ENCODE measurements at regions not wholly inside any gene's neighbourhood (a gene's known extent, or its start where the extent isn't known, plus 50 kb on each side); places are given as distances from the start of the nearest gene placed in this dataset.

DNA sequence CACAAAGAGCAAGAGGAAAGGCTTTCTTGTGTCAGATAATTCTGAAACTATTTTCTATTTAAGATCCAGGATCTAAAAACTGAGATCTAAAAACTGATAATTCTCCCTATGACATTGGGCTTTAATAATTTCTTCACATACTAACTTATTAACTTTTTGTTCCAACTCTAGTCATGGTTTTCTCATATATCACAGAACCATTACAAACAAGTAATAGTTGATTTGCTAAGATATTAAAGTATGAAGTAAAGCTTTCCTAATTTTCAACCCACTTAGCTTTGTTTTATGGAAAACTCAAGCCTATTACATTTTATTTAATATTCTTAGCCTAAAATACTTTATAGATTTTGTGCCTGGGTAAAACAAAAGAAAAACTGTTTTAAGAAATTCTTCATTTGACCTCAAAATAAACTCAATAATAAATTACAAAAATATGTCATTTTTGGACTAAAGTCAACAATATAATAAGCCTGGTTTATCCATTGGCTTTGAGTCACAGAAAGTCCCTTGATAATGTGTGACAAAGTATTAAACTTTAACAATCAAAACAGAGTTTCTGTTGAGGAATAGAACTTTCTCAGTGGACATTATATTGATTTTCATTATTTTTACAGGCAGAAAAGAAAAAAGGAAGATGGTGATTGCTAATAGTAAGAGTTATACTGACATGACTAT is 1142.9 kb upstream of the SORCS1 start:
- H2BK120ac ChIP-seq (replicated peaks; ENCODE audit: low read depth, low read length) = no peak overlapping the region
- H3K4me2 ChIP-seq (ENCODE audit: insufficient read depth in 1 of 2, low read depth in 2 of 2, low read length in 2 of 2) = no peak overlapping the region
- H4K8ac ChIP-seq (ENCODE audit: extremely low read depth, insufficient read depth, low read length) = no peak overlapping the region
- H3K36me3 ChIP-seq (ENCODE audit: control insufficient read depth in 2 of 4, insufficient read depth in 4 of 4, low read length in 3 of 4) = no peaks in the 10 kb centered on the region
- H4K91ac ChIP-seq (replicated peaks; ENCODE audit: insufficient read length, low read length) = no peak overlapping the region
- no peak overlapping the region for H2BK20ac ChIP-seq (ENCODE audit: low read length)
- H4K20me1 ChIP-seq (replicated peaks in 1 of 2; ENCODE audit: control insufficient read depth in 1 of 2, insufficient read depth in 2 of 2, low read length in 2 of 2) = no peaks in the 10 kb centered on the region
- H3K9me3 ChIP-seq (ENCODE audit: insufficient read depth in 2 of 2, low read depth in 1 of 2, low read length in 1 of 2) = no peaks in the 10 kb centered on the region
- no peak overlapping the region for H3K14ac ChIP-seq (ENCODE audit: insufficient read length)
- CTCF ChIA-PET (ENCODE audit: partially characterized antibody) = no interaction called here
- no peak overlapping the region for H3K56ac ChIP-seq (replicated peaks; ENCODE audit: insufficient read length, low read depth, low read length)
- no peaks in the 10 kb centered on the region; the same call in 1 of the 2 replicates for H3K23me2 ChIP-seq (ENCODE audit: low read depth, low read length)
- no peak overlapping the region for H3K4me3 ChIP-seq (ENCODE audit: extremely low read depth in 1 of 4, insufficient read depth in 2 of 4, low read depth in 3 of 4, low read length in 4 of 4)
- no peak overlapping the region for H2BK5ac ChIP-seq (ENCODE audit: low read depth, low read length)
- H4K5ac ChIP-seq (ENCODE audit: insufficient read length, low read depth, low read length) = no peak overlapping the region
- no peaks in the 10 kb centered on the region for H3K79me2 ChIP-seq (ENCODE audit: control insufficient read depth in 1 of 2, insufficient read depth in 2 of 2, low read length in 2 of 2)
- H3K4me1 ChIP-seq (replicated peaks in 1 of 4; ENCODE audit: control insufficient read depth in 3 of 4, insufficient read depth in 4 of 4, low read length in 3 of 4) = no peaks in the 10 kb centered on the region
- H3K27ac ChIP-seq (ENCODE audit: low read depth, low read length) = no peak overlapping the region
- H2BK12ac ChIP-seq (ENCODE audit: low read depth, low read length) = no peak overlapping the region
- no peak overlapping the region for H3K4ac ChIP-seq (replicated peaks; ENCODE audit: insufficient read length, low read depth, low read length)
- no peak overlapping the region for H2AK5ac ChIP-seq (ENCODE audit: low read depth, low read length)
- H2AFZ ChIP-seq (ENCODE audit: low read length) = no peak overlapping the region
- POLR2A ChIA-PET (ENCODE audit: partially characterized antibody) = no interaction called here
- H3K18ac ChIP-seq (ENCODE audit: extremely low read depth, low read length) = no peak overlapping the region
- no peaks in the 10 kb centered on the region for H3K27me3 ChIP-seq (replicated peaks in 1 of 4; ENCODE audit: control insufficient read depth in 3 of 4, extremely low read depth in 1 of 4, insufficient read depth in 3 of 4, low read length in 3 of 4)
- FAIRE-seq = no peak
- no peak overlapping the region for H3K9ac ChIP-seq (replicated peaks in 1 of 4; ENCODE audit: extremely low read depth in 1 of 4, low read depth in 3 of 4, low read length in 3 of 4)
- no peak for DNase-seq (ENCODE audit: low read depth in 1 of 2, low spot score in 2 of 2)
- H2BK15ac ChIP-seq (ENCODE audit: low read length) = no peak overlapping the region
- no peak overlapping the region for H3K23ac ChIP-seq (ENCODE audit: insufficient read length)
- H3K79me1 ChIP-seq (ENCODE audit: low read depth, low read length) = no peaks in the 10 kb centered on the region
- TF ChIP-seq PHF8 (conservative IDR thresholded peaks at IDR 0.05; ENCODE audit: low read depth, low read length) (no peak), BCL11A (IDR thresholded peaks at IDR 0.05; ENCODE audit: low read depth in 2 of 2, low read length in 2 of 2) (no peak), CHD2 (IDR thresholded peaks at IDR 0.05; ENCODE audit: low read length) (no peak), TCF12 (IDR thresholded peaks at IDR 0.05; ENCODE audit: low read depth, low read length) (no peak), SIRT6 (IDR thresholded peaks at IDR 0.05; ENCODE audit: low read length) (no peak), RFX5 (IDR thresholded peaks at IDR 0.05; ENCODE audit: borderline replicate concordance, low read depth, low read length) (no peak), CHD1 (IDR thresholded peaks at IDR 0.05; ENCODE audit: low read depth, low read length) (no peak), ZNF274 (IDR thresholded peaks at IDR 0.05; ENCODE audit: borderline replicate concordance, extremely low read depth, low read length) (no peak), SP2 (IDR thresholded peaks at IDR 0.05; ENCODE audit: low read length) (no peak), USF2 (IDR thresholded peaks at IDR 0.05; ENCODE audit: low read length) (no peak), CBX5 (IDR thresholded peaks at IDR 0.05; ENCODE audit: low read depth, low read length) (no peak), MAX (IDR thresholded peaks at IDR 0.05) (no peak), TAF7 (optimal IDR thresholded peaks at IDR 0.05; ENCODE audit: borderline replicate concordance, low read depth, low read length) (no peak)
- TF ChIP-seq, protein P1, sequence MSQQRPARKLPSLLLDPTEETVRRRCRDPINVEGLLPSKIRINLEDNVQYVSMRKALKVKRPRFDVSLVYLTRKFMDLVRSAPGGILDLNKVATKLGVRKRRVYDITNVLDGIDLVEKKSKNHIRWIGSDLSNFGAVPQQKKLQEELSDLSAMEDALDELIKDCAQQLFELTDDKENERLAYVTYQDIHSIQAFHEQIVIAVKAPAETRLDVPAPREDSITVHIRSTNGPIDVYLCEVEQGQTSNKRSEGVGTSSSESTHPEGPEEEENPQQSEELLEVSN (IDR thresholded peaks at IDR 0.05) = no peak
